ENCODE measurements at regions not wholly inside any gene's neighbourhood (a gene's known extent, or its start where the extent isn't known, plus 50 kb on each side); places are given as distances from the start of the nearest gene placed in this dataset.

DNA sequence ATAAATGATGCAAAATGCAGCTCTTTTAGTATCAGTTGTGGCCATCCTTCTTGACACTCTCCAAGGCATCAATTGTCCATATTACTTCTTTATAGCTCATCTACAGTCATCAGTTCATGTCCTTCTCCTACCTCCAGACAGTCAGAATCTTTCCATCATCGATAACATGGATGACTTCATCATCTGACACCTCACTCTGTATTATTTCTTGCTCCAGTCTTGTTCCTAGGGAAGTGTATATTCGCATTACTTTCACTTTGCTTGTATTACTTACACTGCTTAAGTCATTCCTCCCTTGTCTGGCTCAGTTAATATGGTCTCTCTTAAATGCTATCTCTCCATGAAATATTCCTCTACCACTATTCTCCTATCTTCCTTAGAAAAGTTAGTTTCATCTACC is 999.1 kb upstream of the SLC10A2 start:
- no peak overlapping the region for H3K27ac ChIP-seq

GRCh38 chr13:104057861-104058260 is 991.6 kb upstream of the SLC10A2 start:
- no peak overlapping the region for H3K27ac ChIP-seq
- H3K4me3 ChIP-seq: no peak overlapping the region

More for the DNA sequence above, 999.1 kb upstream of the SLC10A2 start:
- no peak overlapping the region for H3K4me3 ChIP-seq

- Histone ChIP-seq H3K4me3 (no peak overlapping the region), H3K27ac (no peak overlapping the region)
Measured at GRCh38 chr13:104045907-104046306, 979.7 kb upstream of the SLC10A2 start.

DNA sequence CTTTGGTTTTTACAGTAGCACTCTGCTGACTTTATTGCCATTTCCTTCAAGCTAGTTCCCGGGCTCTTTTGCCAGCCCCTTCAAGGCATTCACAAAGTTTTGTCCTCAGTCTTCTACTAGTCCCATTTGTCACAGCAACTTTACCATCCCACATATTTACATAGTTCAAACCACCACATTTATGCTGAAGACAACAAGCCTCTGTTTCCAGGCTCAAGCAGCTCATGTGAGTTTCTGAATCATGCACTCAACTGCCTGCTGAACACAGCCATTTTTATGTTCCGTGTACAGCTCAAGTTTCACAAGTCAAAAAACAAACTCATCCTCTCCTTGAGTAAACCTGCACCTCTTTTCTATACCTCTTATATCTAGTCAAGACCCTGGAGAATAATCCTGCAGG is 977.0 kb upstream of the SLC10A2 start:
- Histone ChIP-seq H3K4me3 (no peak overlapping the region), H3K27ac (no peak overlapping the region)

- no peak overlapping the region for H3K27ac ChIP-seq
Measured at GRCh38 chr13:104034891-104035290, 968.7 kb upstream of the SLC10A2 start.

GRCh38 chr13:104025303-104025702 is 959.1 kb upstream of the SLC10A2 start:
- H3K27ac ChIP-seq: no peak overlapping the region
- H3K4me3 ChIP-seq: no peak overlapping the region

More at GRCh38 chr13:104034891-104035290, 968.7 kb upstream of the SLC10A2 start:
- no peak overlapping the region for H3K4me3 ChIP-seq

DNA sequence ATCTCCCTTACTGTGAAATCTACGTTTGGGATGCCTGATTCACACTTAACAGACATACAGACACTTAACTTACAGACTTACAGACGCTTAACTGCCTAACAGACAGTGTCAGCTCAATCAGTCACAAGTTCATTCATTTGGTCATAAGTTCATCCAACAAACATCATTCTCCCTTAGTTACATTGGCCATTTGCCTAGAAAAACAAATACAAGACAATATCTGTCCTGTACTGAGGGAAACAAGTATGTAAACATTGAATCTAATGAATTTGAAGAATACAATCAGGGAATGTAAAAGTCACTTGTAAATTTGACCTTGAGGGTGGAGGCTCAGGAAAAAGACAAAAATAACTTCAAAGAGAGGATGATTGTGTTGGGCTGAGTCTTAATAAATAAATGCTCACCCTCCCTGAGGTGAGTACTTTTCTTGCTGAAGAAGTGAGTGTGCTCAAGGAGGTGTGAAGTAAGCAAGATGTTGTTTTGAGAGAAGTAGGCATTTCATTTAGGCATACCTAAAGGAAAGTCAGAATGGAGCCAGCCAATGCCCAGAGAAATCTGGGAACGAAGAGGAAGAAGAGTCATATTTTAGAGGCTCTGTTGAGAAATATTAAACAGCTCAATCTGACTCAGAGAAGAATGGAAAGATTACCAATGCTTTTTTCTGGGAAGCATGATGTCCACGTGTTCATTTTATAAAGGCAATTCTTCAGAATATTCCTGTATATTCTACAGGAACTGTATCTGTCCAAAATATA is 958.4 kb upstream of the SLC10A2 start:
- no peak overlapping the region for H3K4me3 ChIP-seq
- no peak overlapping the region for H3K27ac ChIP-seq

- Histone ChIP-seq H3K27ac (no peak overlapping the region), H3K4me3 (no peak overlapping the region)
Measured at GRCh38 chr13:104021806-104022397, 955.7 kb upstream of the SLC10A2 start.

GRCh38 chr13:104017317-104017716 is 951.1 kb upstream of the SLC10A2 start:
- H3K27ac ChIP-seq: no peak overlapping the region
- no peak overlapping the region for H3K4me3 ChIP-seq

GRCh38 chr13:104015646-104016396 is 949.6 kb upstream of the SLC10A2 start:
- no peak overlapping the region for H3K27ac ChIP-seq

GRCh38 chr13:104014803-104015645 is 948.8 kb upstream of the SLC10A2 start:
- no peak overlapping the region for H3K27ac ChIP-seq
- no peak overlapping the region for H3K4me3 ChIP-seq

More at GRCh38 chr13:104015646-104016396, 949.6 kb upstream of the SLC10A2 start:
- H3K4me3 ChIP-seq: no peak overlapping the region

- no peak overlapping the region for H3K27ac ChIP-seq
- no peak overlapping the region for H3K4me3 ChIP-seq
Measured at GRCh38 chr13:104011505-104012241, 945.5 kb upstream of the SLC10A2 start.

DNA sequence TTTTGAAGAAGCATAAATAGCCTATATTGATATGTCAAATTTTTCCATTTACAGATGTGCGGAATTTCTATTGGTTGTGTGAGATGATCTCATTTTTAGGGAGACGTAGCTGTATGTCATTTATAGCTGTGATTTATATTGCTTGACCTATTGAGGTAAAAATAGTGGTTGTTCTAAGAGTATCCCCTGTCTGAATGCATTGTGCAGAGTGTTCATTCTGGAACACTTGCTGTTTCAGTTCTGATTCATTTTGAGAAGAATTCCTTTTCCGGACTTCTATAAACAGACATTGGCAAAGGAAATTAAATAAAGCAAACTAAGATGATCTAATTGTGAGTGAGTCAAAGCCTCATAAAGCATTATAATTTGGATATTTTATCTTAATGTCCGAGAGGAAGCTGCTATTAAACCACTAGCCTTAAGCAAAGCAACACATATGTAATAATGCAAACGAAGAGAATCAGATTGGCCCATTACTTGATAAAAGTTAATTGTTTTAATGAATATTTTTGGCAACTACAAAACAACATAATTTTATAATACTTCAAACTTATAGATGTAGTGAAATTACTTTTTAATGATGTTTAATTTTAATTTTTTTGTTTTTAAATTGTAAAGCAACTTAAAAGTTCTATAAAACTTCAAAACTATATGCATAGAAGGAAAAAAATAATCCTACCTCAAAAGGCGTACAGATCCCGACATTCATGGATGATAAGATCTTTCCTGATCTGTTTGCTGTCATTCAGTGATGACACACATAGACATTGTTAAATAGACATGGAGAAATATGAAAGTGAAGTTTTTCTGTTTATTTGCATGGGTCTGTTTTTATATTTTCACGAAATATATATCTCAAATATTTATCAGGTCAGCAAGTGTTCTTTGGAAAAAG is 942.6 kb upstream of the SLC10A2 start:
- Histone ChIP-seq H3K4me3 (no peak overlapping the region), H3K27ac (no peak overlapping the region)

- Histone ChIP-seq H3K27ac (no peak overlapping the region), H3K4me3 (no peak overlapping the region)
Measured at GRCh38 chr13:104008075-104008474, 941.9 kb upstream of the SLC10A2 start.

- no peak overlapping the region for H3K27ac ChIP-seq
- H3K4me3 ChIP-seq: no peak overlapping the region
Measured at GRCh38 chr13:104006625-104007075, 940.4 kb upstream of the SLC10A2 start.

GRCh38 chr13:104004572-104004971 is 938.4 kb upstream of the SLC10A2 start:
- Histone ChIP-seq H3K4me3 (no peak overlapping the region), H3K27ac (no peak overlapping the region)

GRCh38 chr13:104002216-104002615 is 936.0 kb upstream of the SLC10A2 start:
- Histone ChIP-seq H3K4me3 (no peak overlapping the region), H3K27ac (no peak overlapping the region)

- no peak overlapping the region for H3K4me3 ChIP-seq
- no peak overlapping the region for H3K27ac ChIP-seq
Measured at GRCh38 chr13:104001766-104002165, 935.5 kb upstream of the SLC10A2 start.
